ENCODE measurements at regions not wholly inside any gene's neighbourhood (a gene's known extent, or its start where the extent isn't known, plus 50 kb on each side); places are given as distances from the start of the nearest gene placed in this dataset.
"Not testable (repeated sequence)": the region's sequence is repeated elsewhere in the genome, so short reads cannot be mapped to it uniquely, and the experiment has no call there.

- H3K9ac ChIP-seq = no peak overlapping the region
- H3K9me3 ChIP-seq (replicated peaks in 1 of 11) = no peaks in the 10 kb centered on the region
- no peak overlapping the region for H3K4me3 ChIP-seq
- no peak for TF ChIP-seq Cebpa-rat (IDR thresholded peaks at IDR 0.05)
- H3K4me1 ChIP-seq = peaks cover 22 to 29% (median 25%) of the 10 kb centered on the region in 10 experiments
- no peaks in the 10 kb centered on the region for H4K20me1 ChIP-seq
- no peaks in the 10 kb centered on the region for H3K36me3 ChIP-seq
- no peak overlapping the region for H3K27ac ChIP-seq
- no peaks in the 10 kb centered on the region for H3K27me3 ChIP-seq
- H3K4me2 ChIP-seq = peak overlapping the region in 10 of 11 experiments; percentile 71 to 96 (median 84); a peak in 15 of 22 replicates
Observed at GRCh38 chr6:167481307-167481926, 156.5 kb downstream of the TTLL2 start.

- H3K27me3 ChIP-seq; H3K9ac ChIP-seq; H4K20me1 ChIP-seq; H3K27ac ChIP-seq; H3K4me2 ChIP-seq; H3K36me3 ChIP-seq; H3K9me3 ChIP-seq (replicated peaks in 1 of 11); H3K4me3 ChIP-seq: not testable (repeated sequence)
- H3K4me1 ChIP-seq = peaks cover 27 to 34% (median 28%) of the 10 kb centered on the region in 10 experiments
Observed at GRCh38 chr6:167482801-167483200, 157.9 kb downstream of the TTLL2 start.

DNA sequence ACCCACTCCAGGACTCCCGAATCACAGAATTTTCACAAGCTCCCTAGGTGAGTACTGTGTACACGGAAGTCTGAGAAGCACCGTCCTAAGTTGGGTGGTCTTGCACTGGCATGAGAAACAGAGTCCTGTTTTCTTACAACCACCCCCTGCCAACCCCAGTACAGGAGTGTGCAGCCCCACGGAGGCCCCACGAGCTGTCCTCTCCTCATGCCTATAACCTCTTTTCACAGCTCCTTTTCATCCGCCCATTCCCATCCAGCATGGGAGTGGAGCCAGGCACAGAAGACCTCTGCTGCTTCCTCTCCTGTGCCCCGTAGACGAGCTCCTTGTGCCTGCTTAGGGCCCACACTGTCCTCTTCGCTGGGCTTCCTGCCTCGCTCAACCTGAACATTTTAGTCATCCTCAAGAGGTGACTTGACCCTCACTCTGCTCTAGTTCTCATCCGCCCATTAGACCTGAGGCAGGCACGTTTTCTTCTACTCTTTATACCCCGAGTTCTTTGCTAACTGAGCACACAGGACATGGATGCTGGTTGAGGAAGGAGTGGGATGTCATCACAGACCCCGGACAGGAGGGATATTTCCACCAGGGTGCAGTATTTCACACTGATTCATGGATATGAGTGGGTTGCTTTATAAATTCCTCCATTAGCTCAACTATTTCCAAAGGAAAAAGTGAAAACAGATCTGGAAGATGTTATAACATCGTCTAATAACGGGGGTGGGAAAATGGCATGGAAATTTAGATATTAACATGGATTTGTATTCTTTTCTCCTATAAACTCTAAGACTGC is 160.5 kb downstream of the TTLL2 start:
- no peak overlapping the region for H3K27ac ChIP-seq
- H3K27me3 ChIP-seq = no peaks in the 10 kb centered on the region
- peaks cover 13 to 20% (median 16%) of the 10 kb centered on the region in 10 experiments for H3K4me1 ChIP-seq
- H4K20me1 ChIP-seq = no peaks in the 10 kb centered on the region
- no peak for TF ChIP-seq Cebpa-rat (IDR thresholded peaks at IDR 0.05)
- no peaks in the 10 kb centered on the region for H3K36me3 ChIP-seq
- H3K4me3 ChIP-seq = no peak overlapping the region
- H3K4me2 ChIP-seq = no peak overlapping the region
- no peaks in the 10 kb centered on the region for H3K9me3 ChIP-seq (replicated peaks in 1 of 11)
- H3K9ac ChIP-seq = no peak overlapping the region

GRCh38 chr6:167487749-167488664 is 163.1 kb downstream of the TTLL2 start:
- Histone ChIP-seq H4K20me1 (no peaks in the 10 kb centered on the region), H3K4me1 (peaks cover 8 to 23% (median 16%) of the 10 kb centered on the region in 10 experiments; a peak in 17 of 20 replicates), H3K4me2 (peak overlapping the region in 7 of 11 experiments; percentile 8 to 30 (median 29); a peak in 10 of 22 replicates), H3K9me3 (replicated peaks in 1 of 11) (no peaks in the 10 kb centered on the region), H3K9ac (no peak overlapping the region), H3K27ac (no peak overlapping the region), H3K36me3 (no peaks in the 10 kb centered on the region), H3K27me3 (no peaks in the 10 kb centered on the region), H3K4me3 (no peak overlapping the region)
- no peak for TF ChIP-seq Cebpa-rat (IDR thresholded peaks at IDR 0.05)

- Histone ChIP-seq H4K20me1 (no peaks in the 10 kb centered on the region), H3K27ac (no peak overlapping the region), H3K27me3 (peaks cover 0 to 12% (median 0%) of the 10 kb centered on the region in 11 experiments; a peak in 3 of 22 replicates), H3K36me3 (no peaks in the 10 kb centered on the region), H3K4me1 (peaks cover 22 to 52% (median 47%) of the 10 kb centered on the region in 10 experiments), H3K9ac (no peak overlapping the region), H3K9me3 (replicated peaks in 1 of 11) (no peaks in the 10 kb centered on the region; a peak in 1 of 22 replicates), H3K4me3 (no peak overlapping the region), H3K4me2 (peak overlapping the region in 8 of 11 experiments; percentile 16 to 65 (median 45); a peak in 13 of 22 replicates)
- no peak for TF ChIP-seq Cebpa-rat (IDR thresholded peaks at IDR 0.05)
Observed at GRCh38 chr6:167491438-167492099, 166.7 kb downstream of the TTLL2 start.

DNA sequence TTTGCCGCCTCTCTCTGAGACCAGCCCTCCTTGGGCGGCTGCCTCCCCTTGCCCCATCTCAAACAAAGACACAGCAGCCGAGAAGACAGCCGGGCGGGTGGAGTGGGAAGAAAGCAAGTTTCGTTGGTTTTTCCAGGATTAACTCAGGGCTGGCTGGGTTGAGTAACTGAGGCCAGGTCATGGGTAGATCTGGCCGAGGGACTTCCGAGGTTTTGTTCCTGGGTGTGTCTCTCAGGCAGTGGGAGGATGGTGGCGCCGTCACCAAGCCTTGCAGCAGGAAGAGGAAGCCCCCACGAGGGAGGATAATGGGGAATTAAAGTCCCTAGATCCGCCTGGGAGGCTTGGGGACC is 167.2 kb downstream of the TTLL2 start:
- no peak overlapping the region for H3K27ac ChIP-seq
- H3K27me3 ChIP-seq = peaks cover 0 to 12% (median 0%) of the 10 kb centered on the region in 11 experiments; a peak in 3 of 22 replicates
- H3K4me2 ChIP-seq = peak overlapping the region; percentile 2 to 65 (median 22); a peak in 17 of 22 replicates
- no peak overlapping the region for H3K9ac ChIP-seq
- no peak for TF ChIP-seq Cebpa-rat (IDR thresholded peaks at IDR 0.05)
- H3K9me3 ChIP-seq (replicated peaks in 1 of 11) = peaks cover 0 to 5% (median 0%) of the 10 kb centered on the region in 11 experiments; a peak in 8 of 22 replicates
- peaks cover 22 to 58% (median 50%) of the 10 kb centered on the region in 10 experiments for H3K4me1 ChIP-seq
- H3K4me3 ChIP-seq = no peak overlapping the region
- no peaks in the 10 kb centered on the region for H4K20me1 ChIP-seq
- no peaks in the 10 kb centered on the region for H3K36me3 ChIP-seq

DNA sequence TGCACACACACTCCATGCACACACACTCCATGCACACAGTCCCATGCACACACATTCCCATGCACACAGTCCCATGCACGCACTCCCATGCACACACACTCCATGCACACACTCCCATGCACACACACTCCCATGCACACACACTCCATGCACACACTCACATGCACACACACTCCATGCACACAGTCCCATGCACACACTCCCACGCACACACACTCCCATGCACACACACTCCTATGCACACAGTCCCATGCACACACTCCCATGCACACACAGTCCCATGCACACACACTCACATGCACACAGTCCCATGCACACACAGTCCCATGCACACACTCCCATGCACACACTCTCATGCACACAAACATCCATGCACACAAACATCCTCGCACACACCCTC is 168.4 kb downstream of the TTLL2 start:
- 0 out of 22 replicates have a peak, but pooled peaks cover 0 to 3% (median 0%) of the 10 kb centered on the region in 11 experiments for H3K36me3 ChIP-seq

More for the DNA sequence above, 168.4 kb downstream of the TTLL2 start:
- H4K20me1 ChIP-seq = no peaks in the 10 kb centered on the region
- no peak overlapping the region for H3K27ac ChIP-seq
- H3K4me1 ChIP-seq = peaks cover 22 to 50% (median 43%) of the 10 kb centered on the region in 10 experiments
- peaks cover 7 to 17% (median 11%) of the 10 kb centered on the region in 11 experiments; a peak in 19 of 22 replicates for H3K9me3 ChIP-seq (replicated peaks in 1 of 11)
- peaks cover 0 to 12% (median 0%) of the 10 kb centered on the region in 11 experiments; a peak in 3 of 22 replicates for H3K27me3 ChIP-seq
- TF ChIP-seq Cebpa-rat (IDR thresholded peaks at IDR 0.05) = no peak
- H3K9ac ChIP-seq = no peak overlapping the region
- peak overlapping the region in 3 of 11 experiments; percentile 56 to 83 (median 80); a peak in 2 of 22 replicates for H3K4me2 ChIP-seq
- H3K4me3 ChIP-seq = no peak overlapping the region
